IMR-90 (cell line): ENCODE measurements at regions not wholly inside any gene's neighbourhood (a gene's known extent, or its start where the extent isn't known, plus 50 kb on each side); places are given as distances from the start of the nearest gene placed in this dataset.

ENCODE experiments used
- ATAC-seq: fragments of 200-7000 bp; cut with Tn5 transposase; 2 replicates; pipeline ENCODE4 v1.9.1; 2020; ENCODE audit warnings: low read depth, mild to moderate bottlenecking, moderate library complexity
- BruUV-seq: library from RNA; stranded (reverse); fragments of 400-500 nt; replicated peaks from 2 replicates; lab custom pipeline; 2021; lab: Mats Ljungman, UMichigan
- CTCF ChIA-PET: fragments of 300-600 bp; formaldehyde crosslinking; extraction: SDS; loops from one replicate; lab custom pipeline; 2021; ENCODE audit warnings: antibody characterized with exemption; lab: Yijun Ruan, JAX
- POLR2A ChIA-PET: fragments of 300-600 bp; sonication (Branson Sonifier 250); formaldehyde crosslinking; loops from one replicate; lab custom pipeline; 2022; ENCODE audit warnings: antibody characterized with exemption; ENCODE audit not compliant: unreplicated experiment; lab: Charles Lee
- DNase-seq: peaks from one replicate; pipeline ENCODE4 v3.0.0; 2013
- H2AFZ ChIP-seq: replicated peaks from 2 replicates; pipeline ENCODE3; 2013; ENCODE audit warnings: low read length, mild to moderate bottlenecking; ENCODE audit not compliant: poor library complexity
- H2AK5ac ChIP-seq: 2 replicates; pipeline ENCODE4 v1.6.1; 2013; ENCODE audit warnings: low read depth, low read length, inconsistent platforms
- H2AK9ac ChIP-seq: replicated peaks from 2 replicates; pipeline ENCODE3; 2013; ENCODE audit warnings: mild to moderate bottlenecking, low read depth, low read length, moderate library complexity; ENCODE audit not compliant: poor library complexity
- H2BK120ac ChIP-seq: 2 replicates; pipeline ENCODE4 v1.6.1; 2013; ENCODE audit warnings: low read depth, low read length, inconsistent platforms
- H2BK15ac ChIP-seq: 3 replicates; pipeline ENCODE4 v1.6.1; 2013; ENCODE audit warnings: low read depth, low read length, inconsistent platforms
- H2BK20ac ChIP-seq: 2 replicates; pipeline ENCODE4 v1.6.1; 2013; ENCODE audit warnings: low read depth, mild to moderate bottlenecking, inconsistent platforms, low read length, moderate library complexity
- H2BK5ac ChIP-seq: 2 replicates; pipeline ENCODE4 v1.6.1; 2013; ENCODE audit warnings: mild to moderate bottlenecking, low read depth, low read length, inconsistent platforms; ENCODE audit not compliant: poor library complexity, severe bottlenecking
- H3K14ac ChIP-seq: replicated peaks from 2 replicates; pipeline ENCODE4 v1.6.1; 2013; ENCODE audit warnings: low read depth, low read length, inconsistent platforms
- H3K18ac ChIP-seq: 2 replicates; pipeline ENCODE4 v1.6.1; 2013; ENCODE audit warnings: low read depth, low read length, control low read depth
- H3K23ac ChIP-seq: 2 replicates; pipeline ENCODE4 v1.6.1; 2013; ENCODE audit warnings: low read depth, low read length, inconsistent platforms
- H3K27ac ChIP-seq: 2 replicates; pipeline ENCODE4 v1.5.1; 2013; ENCODE audit warnings: mild to moderate bottlenecking, control low read depth, low read length; ENCODE audit not compliant: insufficient read depth
- H3K27me3 ChIP-seq: 2 replicates; pipeline ENCODE4 v1.6.1; 2013; ENCODE audit warnings: low read length; ENCODE audit not compliant: control insufficient read depth, insufficient read depth
- H3K36me3 ChIP-seq: 2 replicates; pipeline ENCODE4 v1.6.1; 2013; ENCODE audit warnings: low read length, mixed read lengths; ENCODE audit not compliant: control insufficient read depth, insufficient read depth
- H3K4ac ChIP-seq: 2 replicates; pipeline ENCODE4 v1.6.1; 2013; ENCODE audit warnings: low read depth, low read length, inconsistent platforms
- H3K4me1 ChIP-seq: 2 replicates; pipeline ENCODE4 v1.6.1; 2013; ENCODE audit warnings: low read length, mixed read lengths; ENCODE audit not compliant: control insufficient read depth, insufficient read depth
- H3K4me2 ChIP-seq: 2 replicates; pipeline ENCODE4 v1.6.1; 2013; ENCODE audit warnings: low read depth, mild to moderate bottlenecking, control low read depth, low read length, moderate library complexity
- H3K4me3 ChIP-seq: 2 replicates; pipeline ENCODE4 v1.5.1; 2013; ENCODE audit warnings: low read depth, mild to moderate bottlenecking, control low read depth, low read length, moderate library complexity; ENCODE audit not compliant: insufficient read depth
- H3K56ac ChIP-seq: 2 replicates; pipeline ENCODE4 v1.6.1; 2013; ENCODE audit warnings: low read length, inconsistent platforms; ENCODE audit not compliant: insufficient read depth; ENCODE audit errors: extremely low read depth
- H3K79me1 ChIP-seq, 2 experiments: 2 replicates each; pipeline ENCODE4 v1.6.1; 2013; ENCODE audit warnings: low read length in 2 of 2, inconsistent platforms in 1 of 2, low read depth in 1 of 2
- H3K9ac ChIP-seq: 2 replicates; pipeline ENCODE4 v1.6.1; 2013; ENCODE audit warnings: low read depth, low read length, control low read depth
- H3K9me1 ChIP-seq: 2 replicates; pipeline ENCODE4 v1.6.1; 2013; ENCODE audit warnings: low read length, inconsistent platforms; ENCODE audit not compliant: insufficient read depth
- H3K9me3 ChIP-seq: 2 replicates; pipeline ENCODE4 v1.6.1; 2013; ENCODE audit warnings: low read length; ENCODE audit not compliant: control insufficient read depth, insufficient read depth
- H4K20me1 ChIP-seq: 2 replicates; pipeline ENCODE4 v1.6.1; 2013; ENCODE audit warnings: low read length, inconsistent platforms; ENCODE audit not compliant: insufficient read depth
- H4K5ac ChIP-seq: 2 replicates; pipeline ENCODE4 v1.6.1; 2013; ENCODE audit warnings: mild to moderate bottlenecking, low read depth, low read length, control low read depth
- H4K8ac ChIP-seq, 2 experiments: 2 replicates each; pipeline ENCODE4 v1.6.1; 2013; ENCODE audit warnings: low read depth in 2 of 2, low read length in 2 of 2, control low read depth in 1 of 2, inconsistent platforms in 1 of 2
- H4K91ac ChIP-seq: 2 replicates; pipeline ENCODE4 v1.6.1; 2013; ENCODE audit warnings: low read depth, low read length, inconsistent platforms; ENCODE audit not compliant: insufficient read depth
- BHLHE40 ChIP-seq: fragments of 150-350 bp; IDR thresholded peaks from 2 replicates; pipeline ENCODE4 v1.6.1; 2016; ENCODE audit warnings: mild to moderate bottlenecking, low read depth, low read length
- CEBPB ChIP-seq: IDR thresholded peaks from 2 replicates; pipeline ENCODE4 v1.6.1; 2012; ENCODE audit warnings: low read depth, low read length, improper control_type of control experiment
- CHD1 ChIP-seq: IDR thresholded peaks from 2 replicates; pipeline ENCODE4 v1.6.1; 2012; ENCODE audit warnings: low read depth, low read length, improper control_type of control experiment
- CTCF ChIP-seq: conservative IDR thresholded peaks from 2 replicates; pipeline ENCODE4 v1.5.1; 2012; ENCODE audit warnings: mild to moderate bottlenecking, low read depth, low read length, improper control_type of control experiment
- ELK1 ChIP-seq: fragments of 150-350 bp; IDR thresholded peaks from 2 replicates; pipeline ENCODE4 v1.6.1; 2016; ENCODE audit warnings: low read depth, mild to moderate bottlenecking, low read length, moderate library complexity, borderline replicate concordance
- FOS ChIP-seq: fragments of 150-350 bp; IDR thresholded peaks from 2 replicates; pipeline ENCODE4 v1.6.1; 2016; ENCODE audit warnings: low read depth, low read length
- MAFK ChIP-seq: IDR thresholded peaks from 2 replicates; pipeline ENCODE4 v1.6.1; 2012; ENCODE audit warnings: low read depth, low read length, improper control_type of control experiment
- MAZ ChIP-seq: IDR thresholded peaks from 2 replicates; pipeline ENCODE4 v1.6.1; 2012; ENCODE audit warnings: low read depth, mild to moderate bottlenecking, low read length, improper control_type of control experiment, moderate library complexity, borderline replicate concordance
- MXI1 ChIP-seq: IDR thresholded peaks from 2 replicates; pipeline ENCODE4 v1.6.1; 2012; ENCODE audit warnings: low read depth, mild to moderate bottlenecking, low read length, moderate library complexity, borderline replicate concordance
- NFE2L2 ChIP-seq: fragments of 150-350 bp; IDR thresholded peaks from 2 replicates; pipeline ENCODE4 v1.6.1; 2016; ENCODE audit warnings: low read depth, mild to moderate bottlenecking, low read length
- POLR2A ChIP-seq: IDR thresholded peaks from 2 replicates; pipeline ENCODE4 v1.6.1; 2012; ENCODE audit warnings: mild to moderate bottlenecking, low read depth, low read length
- RAD21 ChIP-seq: IDR thresholded peaks from 2 replicates; pipeline ENCODE4 v1.6.1; 2012; ENCODE audit warnings: low read length, improper control_type of control experiment
- RCOR1 ChIP-seq: IDR thresholded peaks from 2 replicates; pipeline ENCODE4 v1.6.1; 2012; ENCODE audit warnings: mild to moderate bottlenecking, low read length, improper control_type of control experiment; ENCODE audit not compliant: insufficient replicate concordance
- RFX5 ChIP-seq: IDR thresholded peaks from 2 replicates; pipeline ENCODE4 v1.8.0; 2012; ENCODE audit warnings: low read depth, mild to moderate bottlenecking, low read length, moderate library complexity
- SMC3 ChIP-seq: fragments of 150-350 bp; IDR thresholded peaks from 2 replicates; pipeline ENCODE4 v1.6.1; 2016; ENCODE audit warnings: low read depth, mild to moderate bottlenecking, antibody characterized with exemption, low read length, moderate library complexity
- USF2 ChIP-seq: fragments of 150-350 bp; IDR thresholded peaks from 2 replicates; pipeline ENCODE4 v1.6.1; 2017; ENCODE audit warnings: mild to moderate bottlenecking, antibody characterized with exemption, low read length, low read depth
- WGBS, 2 experiments: methylation state at CpG; one replicate each; pipeline versions ENCODE4 v1.1.5 to v1.1.7; 2013; ENCODE audit warnings: missing lambda C conversion rate in 2 of 2; ENCODE audit not compliant: insufficient read length in 1 of 2; ENCODE audit errors: extremely low coverage in 2 of 2; 5-methylcytosine and 5-hydroxymethylcytosine counted together
- dilution Hi-C: fragments of 300-500 bp; cut with HindIII; formaldehyde crosslinking; loops from one replicate; pipeline ENCODE4 v1.14.3; 2018; ENCODE audit warnings: low sequenced_read_pairs; ENCODE audit not compliant: unreplicated experiment
- in situ Hi-C: fragments of 300-500 bp; cut with MboI; formaldehyde crosslinking; loops from 3 replicates; pipeline ENCODE4 v1.14.3; 2019; ENCODE audit warnings: low sequenced_read_pairs, inconsistent platforms, mixed read lengths
- intact Hi-C: fragments of 100-400 bp; cut with micrococcal nuclease; formaldehyde crosslinking; loops from 2 replicates; pipeline ENCODE4 v1.10.0; 2022

- no peak overlapping the region for H3K23ac ChIP-seq
- no peaks in the 10 kb centered on the region; the same call in 1 of the 2 replicates for H3K9me1 ChIP-seq
- H2AK5ac ChIP-seq: no peak overlapping the region
- peaks cover 2% of the 10 kb centered on the region; the same call in 1 of the 2 replicates for H3K36me3 ChIP-seq
- no peak overlapping the region for H3K9ac ChIP-seq
- no peaks in the 10 kb centered on the region for H3K27me3 ChIP-seq
- dilution Hi-C loops (no loop called here), in situ Hi-C loops (no loop called here), intact Hi-C loops (no loop called here)
- no peak overlapping the region for H2AK9ac ChIP-seq
- no peak overlapping the region for H4K8ac ChIP-seq
- H2BK5ac ChIP-seq: no peak overlapping the region
- no peak overlapping the region for H2BK15ac ChIP-seq
- H2BK20ac ChIP-seq: no peak overlapping the region
- ATAC-seq (no peak), DNase-seq (no peak)
- no peaks in the 10 kb centered on the region; the same call in 1 of the 2 replicates for H4K20me1 ChIP-seq
- H2BK120ac ChIP-seq: no peak overlapping the region
- H3K9me3 ChIP-seq: no peaks in the 10 kb centered on the region; the same call in 1 of the 2 replicates
- H4K5ac ChIP-seq: no peak overlapping the region
- no peaks in the 10 kb centered on the region for H3K79me1 ChIP-seq
- BruUV-seq: no TSS peak
- H3K27ac ChIP-seq: no peak overlapping the region
- no peak overlapping the region for H3K4me3 ChIP-seq
- H3K14ac ChIP-seq: no peak overlapping the region
- no peak overlapping the region for H3K18ac ChIP-seq
- H3K4ac ChIP-seq: no peak overlapping the region
- H3K4me1 ChIP-seq: no peaks in the 10 kb centered on the region
- CTCF ChIA-PET: no interaction called here
- no peak overlapping the region for H4K91ac ChIP-seq
- H3K56ac ChIP-seq: no peak overlapping the region
- WGBS, 2 experiments: 70% methylated on average over 2 of the region's 9 CpGs; no CpG with 5 or more reads in 1 of the 2 experiments
- POLR2A ChIA-PET: no interaction called here
- no peak overlapping the region for H3K4me2 ChIP-seq
- TF ChIP-seq BHLHE40 (no peak), RCOR1 (no peak), SMC3 (no peak), CEBPB (no peak), MAZ (no peak), ELK1 (no peak), CHD1 (no peak), RFX5 (no peak), CTCF (no peak), MAFK (no peak), USF2 (no peak), FOS (no peak), POLR2A (no peak), MXI1 (no peak), RAD21 (no peak), NFE2L2 (no peak)
- H2AFZ ChIP-seq: no peak overlapping the region
Observed at GRCh38 chr11:71145368-71145767, 107.0 kb downstream of the SHANK2 start.
